SK-MEL-5 (cell line): ENCODE measurements at regions not wholly inside any gene's neighbourhood (a gene's known extent, or its start where the extent isn't known, plus 50 kb on each side); places are given as distances from the start of the nearest gene placed in this dataset.
"Not testable (repeated sequence)": the region's sequence is repeated elsewhere in the genome, so short reads cannot be mapped to it uniquely, and the experiment has no call there.

Source experiments
- DNase-seq: peaks from one replicate; pipeline ENCODE4 v3.0.0-alpha.2; 2016; ENCODE audit warnings: low read depth, low spot score
- in situ Hi-C: cut with HindIII; loops from 2 replicates; pipeline ENCODE4 v1.10.0; 2016; ENCODE audit warnings: low sequenced_read_pairs, high pct_unique_total_duplicates, low pct_unique_long_range_greater_than_20kb

- in situ Hi-C loops = no loop called here
- no peak for DNase-seq
These were observed 705.0 kb downstream of the EPHA7 start for GRCh38 chr6:92714346-92714745.

DNA sequence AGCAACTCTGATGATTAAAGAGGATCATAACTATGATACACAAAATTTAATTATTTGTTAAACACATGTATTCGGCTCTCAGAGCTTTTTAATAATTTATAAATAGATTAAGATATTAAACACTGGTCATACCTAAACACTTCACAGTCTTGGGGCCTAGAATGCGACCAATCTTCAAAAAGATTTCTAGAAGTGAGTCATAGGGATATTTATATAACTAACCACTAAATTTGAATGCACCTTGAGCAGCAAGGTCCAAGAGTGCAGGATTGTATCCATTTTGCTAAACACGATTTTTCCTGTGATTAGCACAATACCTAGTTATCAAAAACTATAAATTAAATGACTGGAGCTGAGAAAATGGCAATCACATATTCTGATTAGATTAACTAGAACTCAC lies 709.3 kb downstream of the EPHA7 start:
- no peak for DNase-seq
- in situ Hi-C loops = no loop called here

- in situ Hi-C loops = no loop called here
- DNase-seq = no peak
These were observed 710.4 kb downstream of the EPHA7 start for GRCh38 chr6:92708945-92709344.

- in situ Hi-C loops = no loop called here
- no peak for DNase-seq
These were observed 711.1 kb downstream of the EPHA7 start for GRCh38 chr6:92708270-92708669.

DNA sequence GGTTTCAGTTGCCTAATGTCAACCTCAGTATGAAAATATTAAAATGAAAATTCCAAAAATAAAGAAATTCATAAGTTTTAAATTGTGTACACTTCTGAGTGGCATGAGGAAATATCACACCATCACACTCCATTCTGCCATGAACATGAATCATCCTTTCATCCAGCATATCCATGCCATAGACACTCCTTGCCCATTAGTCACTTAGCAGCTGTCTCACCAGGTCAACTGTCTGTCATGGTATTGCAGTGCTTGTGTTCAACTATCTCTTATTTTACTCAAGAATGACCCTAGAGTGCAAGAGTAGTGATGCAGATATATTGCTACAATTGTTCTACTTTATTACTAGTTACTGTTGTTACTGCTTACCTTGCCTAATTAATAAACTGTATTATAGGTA lies 712.4 kb downstream of the EPHA7 start:
- no peak for DNase-seq
- in situ Hi-C loops = no loop called here

DNA sequence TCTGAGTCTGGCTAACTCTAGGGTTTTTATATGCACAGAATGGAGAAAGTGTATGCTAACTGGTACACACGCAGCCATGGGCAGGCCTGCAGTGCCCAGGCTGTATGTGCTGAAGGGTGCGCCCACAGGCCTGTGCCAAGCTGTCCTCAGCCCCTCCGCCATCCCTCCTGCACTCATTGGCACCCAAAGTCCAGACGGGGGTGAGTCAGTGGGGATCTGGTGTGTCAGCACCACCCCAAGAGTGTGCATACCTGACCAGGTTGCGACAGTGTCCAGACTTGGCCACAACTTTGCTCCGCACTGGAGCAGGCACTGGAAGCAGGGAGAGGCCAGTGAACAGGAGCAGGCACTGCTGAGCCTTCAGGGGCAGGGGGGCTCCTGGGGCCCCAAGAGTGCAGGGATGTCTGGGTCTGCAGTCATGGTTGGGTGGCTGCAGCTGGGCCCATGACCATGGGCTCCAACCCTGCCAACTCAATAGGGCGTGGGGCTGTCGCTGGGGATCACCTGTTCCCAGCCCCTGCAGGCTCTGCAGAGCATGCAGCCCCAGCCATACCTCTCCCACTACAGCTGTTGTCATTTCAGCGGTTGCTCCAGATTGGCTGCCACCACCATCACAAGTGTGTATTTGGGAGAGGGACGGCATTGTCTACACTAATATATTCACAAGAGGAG lies 717.8 kb downstream of the EPHA7 start:
- no peak for DNase-seq
- in situ Hi-C loops = no loop called here

GRCh38 chr6:92700411-92700810 lies 718.9 kb downstream of the EPHA7 start:
- no peak for DNase-seq
- in situ Hi-C loops = no loop called here

GRCh38 chr6:92690997-92691599 lies 728.3 kb downstream of the EPHA7 start:
- in situ Hi-C loops = no loop called here
- DNase-seq = no peak

DNA sequence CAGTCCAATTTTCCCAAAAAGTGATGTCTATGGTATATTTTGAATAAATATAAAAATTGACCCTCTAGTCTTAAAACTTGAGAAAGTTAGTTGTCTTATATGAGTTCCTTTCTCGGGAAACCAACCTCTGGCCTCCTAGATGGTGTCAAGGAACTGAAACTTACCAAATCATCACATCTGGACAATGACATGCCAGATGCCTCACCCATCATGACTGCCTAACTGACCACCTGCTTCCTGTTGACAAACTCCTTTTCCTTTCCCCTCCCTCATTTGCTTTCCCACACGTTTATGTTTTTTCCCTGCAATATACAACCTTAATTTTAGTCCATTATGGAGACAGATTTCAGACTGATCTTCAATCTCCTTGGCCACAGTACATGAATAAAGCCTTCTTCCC lies 731.0 kb downstream of the EPHA7 start:
- in situ Hi-C loops = no loop called here
- DNase-seq = no peak

GRCh38 chr6:92687278-92687677 lies 732.1 kb downstream of the EPHA7 start:
- in situ Hi-C loops = no loop called here
- no peak for DNase-seq

DNA sequence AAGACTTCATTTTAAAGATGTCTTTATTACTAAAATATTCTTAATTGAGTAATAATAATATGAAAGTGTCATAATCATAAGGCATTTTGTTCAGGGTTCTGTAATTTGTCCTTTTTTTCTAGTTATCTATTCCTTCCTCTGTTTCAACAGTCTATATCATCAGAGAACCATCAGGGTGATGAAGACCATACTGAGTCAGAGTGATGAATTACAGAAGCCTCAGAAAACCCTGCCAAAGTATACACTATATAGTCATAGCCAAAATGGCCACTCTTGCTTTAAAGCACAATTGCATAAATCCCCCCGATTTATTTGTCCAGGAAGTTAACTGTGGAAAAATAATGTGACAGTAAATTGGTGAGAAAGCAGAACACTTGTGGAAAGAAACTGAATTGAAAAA lies 735.0 kb downstream of the EPHA7 start:
- no peak for DNase-seq
- in situ Hi-C loops = no loop called here

GRCh38 chr6:92683748-92684147 lies 735.6 kb downstream of the EPHA7 start:
- in situ Hi-C loops = no loop called here
- no peak for DNase-seq

GRCh38 chr6:92682516-92683398 lies 736.6 kb downstream of the EPHA7 start:
- in situ Hi-C loops = no loop called here
- no peak for DNase-seq

- in situ Hi-C loops = no loop called here
- DNase-seq = no peak
These were observed 738.0 kb downstream of the EPHA7 start for GRCh38 chr6:92681401-92681800.

DNA sequence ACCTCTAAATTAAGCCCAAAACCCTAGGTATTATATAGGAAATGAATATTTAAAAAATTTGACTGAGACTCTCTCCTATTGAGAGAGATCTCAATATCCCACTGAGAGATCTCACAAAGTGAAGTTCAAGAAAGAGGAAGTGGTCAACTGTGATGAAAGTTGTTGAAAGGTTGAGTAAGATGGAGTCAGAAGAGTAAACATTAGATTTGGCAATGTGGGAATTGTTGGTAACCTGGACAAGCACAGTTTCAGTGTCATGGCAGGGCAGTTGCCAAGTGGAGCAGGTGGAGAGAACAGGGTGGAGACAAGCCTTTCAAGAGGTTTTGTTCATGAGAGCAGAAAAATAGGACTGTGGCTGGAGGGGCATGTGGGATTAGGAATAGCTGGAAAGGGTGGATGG lies 747.9 kb downstream of the EPHA7 start:
- in situ Hi-C loops, DNase-seq: not testable (repeated sequence)

- in situ Hi-C loops = no loop called here
These were observed 751.5 kb downstream of the EPHA7 start for GRCh38 chr6:92667843-92668242.

GRCh38 chr6:92648364-92649086 lies 770.8 kb downstream of the EPHA7 start:
- DNase-seq = no peak
- in situ Hi-C loops = no loop called here

More at GRCh38 chr6:92667843-92668242, 751.5 kb downstream of the EPHA7 start:
- DNase-seq = peak; percentile 19

GRCh38 chr6:92647630-92648029 lies 771.7 kb downstream of the EPHA7 start:
- DNase-seq = no peak

More at GRCh38 chr6:92647630-92648029, 771.7 kb downstream of the EPHA7 start:
- in situ Hi-C loops = no loop called here
